T-helper 2 cell treated with Interferon-gamma antibody and Interleukin-4, amounts not matched to agents 5 μg/mL and 100 μg/mL, for 36 hours (primary cell): ENCODE measurements at regions not wholly inside any gene's neighbourhood (a gene's known extent, or its start where the extent isn't known, plus 50 kb on each side); places are given as distances from the start of the nearest gene placed in this dataset.
A peak's percentile ranks its signal among the peaks of the same experiment; 100 is the strongest.

Source experiments
- DNase-seq: peaks from one replicate; pipeline ENCODE4 v3.0.0; 2021; ENCODE audit warnings: low spot score
- H3K27ac Mint-ChIP-seq: one replicate; pipeline ENCODE4 v1.8.0; 2021; ENCODE audit warnings: mild to moderate bottlenecking, mixed read lengths
- H3K27me3 Mint-ChIP-seq: one replicate; pipeline ENCODE4 v1.8.0; 2021; ENCODE audit warnings: low read depth, mixed read lengths
- H3K36me3 Mint-ChIP-seq: one replicate; pipeline ENCODE4 v1.8.0; 2021; ENCODE audit warnings: low read depth, mixed read lengths
- H3K4me1 Mint-ChIP-seq: one replicate; pipeline ENCODE4 v1.8.0; 2021; ENCODE audit warnings: low read depth, mixed read lengths
- H3K4me3 Mint-ChIP-seq: one replicate; pipeline ENCODE4 v1.8.0; 2022; ENCODE audit warnings: mild to moderate bottlenecking, moderate library complexity, mixed read lengths
- H3K9me3 Mint-ChIP-seq: one replicate; pipeline ENCODE4 v1.8.0; 2021; ENCODE audit warnings: mixed read lengths

DNA sequence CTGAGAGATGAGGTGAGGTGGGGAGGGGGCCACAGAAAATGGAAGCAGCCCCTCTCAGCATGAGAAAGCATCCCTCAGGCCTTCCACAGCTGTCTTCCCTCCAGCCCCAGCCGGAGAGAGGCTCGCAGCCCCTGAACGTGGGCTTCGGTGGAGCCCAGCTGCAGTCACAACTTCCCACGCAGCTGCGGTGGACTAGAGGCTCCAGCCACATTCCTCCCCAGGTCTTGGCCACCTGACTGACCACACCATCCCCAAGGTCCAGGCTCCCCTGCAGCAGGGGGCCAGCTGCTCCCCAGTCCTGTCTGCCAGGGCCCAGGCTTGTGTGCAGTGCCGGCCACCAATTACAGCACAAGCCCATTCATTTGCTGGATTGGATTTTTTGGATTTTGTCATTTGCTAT, 212.3 kb upstream of the BCOR start:
- Mint-ChIP-seq H3K9me3 (no peaks in the 10 kb centered on the region), H3K27me3 (peaks cover 4% of the 10 kb centered on the region), H3K36me3 (no peaks in the 10 kb centered on the region), H3K4me3 (no peak overlapping the region), H3K4me1 (no peaks in the 10 kb centered on the region), H3K27ac (no peak overlapping the region)
- DNase-seq: no peak

DNA sequence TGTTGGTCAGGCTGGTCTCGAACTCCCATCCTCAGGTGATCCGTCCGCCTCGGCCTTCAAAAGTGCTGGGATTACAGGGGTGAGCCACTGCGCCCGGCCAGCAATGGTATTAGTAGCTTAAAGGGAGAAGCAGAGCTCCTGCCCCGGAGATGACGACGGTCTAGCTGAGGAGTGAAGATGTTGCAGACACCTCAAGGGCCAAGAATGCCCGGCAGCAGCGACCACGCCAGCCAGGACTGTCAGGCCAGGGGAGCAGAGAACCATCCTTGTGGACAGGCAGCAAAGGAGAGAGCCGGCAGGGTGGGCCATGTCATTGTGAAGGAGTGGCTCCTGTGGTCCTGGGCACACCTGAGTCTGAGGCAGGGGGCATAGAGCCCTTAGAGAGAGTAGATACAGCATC, 210.1 kb upstream of the BCOR start:
- peaks cover 7% of the 10 kb centered on the region for H3K4me1 Mint-ChIP-seq
- no peak for DNase-seq
- H3K27me3 Mint-ChIP-seq: peaks cover 4% of the 10 kb centered on the region
- H3K36me3 Mint-ChIP-seq: no peaks in the 10 kb centered on the region
- no peaks in the 10 kb centered on the region for H3K9me3 Mint-ChIP-seq
- H3K27ac Mint-ChIP-seq: no peak overlapping the region
- no peak overlapping the region for H3K4me3 Mint-ChIP-seq

DNA sequence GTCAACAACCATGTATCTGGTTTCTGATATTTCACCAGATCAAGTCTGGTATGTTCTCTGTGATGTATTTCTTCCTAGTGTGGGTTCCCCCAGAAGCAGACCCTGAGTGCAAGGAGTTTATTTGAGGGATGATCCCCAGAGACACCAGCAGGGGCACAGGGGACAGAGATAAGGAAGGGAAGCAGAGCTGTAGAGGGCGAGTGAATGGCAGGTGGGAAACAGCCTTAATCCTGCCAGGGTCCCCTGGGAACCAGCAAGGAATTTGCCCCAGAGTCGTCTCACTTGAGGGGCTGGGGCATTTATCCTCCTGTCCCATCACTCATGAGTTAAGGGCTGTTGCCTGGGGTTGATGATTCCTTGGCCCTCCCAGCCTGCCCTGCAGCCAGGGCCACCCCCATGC, 206.4 kb upstream of the BCOR start:
- Mint-ChIP-seq H3K9me3 (no peaks in the 10 kb centered on the region), H3K27me3 (peaks cover 4% of the 10 kb centered on the region), H3K27ac (no peak overlapping the region), H3K36me3 (no peaks in the 10 kb centered on the region), H3K4me3 (no peak overlapping the region), H3K4me1 (peaks cover 17% of the 10 kb centered on the region)
- no peak for DNase-seq

DNA sequence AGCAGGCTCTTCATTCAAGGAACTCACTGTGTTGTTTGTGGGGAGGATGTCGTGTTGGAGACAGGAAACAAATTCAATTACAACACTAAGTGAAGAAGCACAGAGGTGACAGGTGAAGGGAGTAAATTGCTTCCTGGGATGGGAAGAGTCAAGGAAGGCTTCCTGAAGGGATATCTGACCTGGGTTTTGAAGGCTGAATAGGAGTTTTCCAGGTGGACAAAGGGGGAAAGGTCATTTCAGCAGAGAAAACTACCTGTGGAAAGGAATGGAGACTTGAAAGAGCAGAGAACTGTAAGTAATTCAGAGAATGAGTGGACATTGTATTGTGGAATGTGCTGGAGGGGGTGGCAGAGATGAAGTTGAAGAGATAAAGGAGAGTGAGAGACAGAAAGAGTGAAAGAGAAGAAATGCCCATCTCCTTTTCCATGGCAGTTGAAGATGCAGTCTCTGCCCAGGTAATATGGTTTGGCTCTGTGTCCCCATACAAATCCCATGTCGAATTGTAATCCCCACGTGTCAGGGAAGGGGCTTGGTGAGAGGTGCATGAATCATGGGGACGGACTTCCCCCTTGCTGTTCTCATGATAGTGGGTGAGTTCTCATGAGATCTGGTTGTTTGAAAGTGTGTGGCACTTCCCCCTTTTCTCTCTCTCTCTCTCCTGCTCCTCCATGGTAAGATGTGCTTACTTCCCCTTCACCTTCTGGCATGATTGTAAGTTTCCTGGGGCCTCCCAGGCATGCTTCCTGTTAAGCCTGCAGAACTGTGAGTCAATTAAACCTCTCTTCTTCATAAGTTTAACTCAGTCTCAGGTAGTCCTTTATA, 205.7 kb upstream of the BCOR start:
- H3K4me3 Mint-ChIP-seq: no peak overlapping the region
- no peak overlapping the region for H3K27ac Mint-ChIP-seq
- H3K4me1 Mint-ChIP-seq: peaks cover 17% of the 10 kb centered on the region
- H3K27me3 Mint-ChIP-seq: peaks cover 4% of the 10 kb centered on the region
- DNase-seq: no peak
- no peaks in the 10 kb centered on the region for H3K9me3 Mint-ChIP-seq
- H3K36me3 Mint-ChIP-seq: no peaks in the 10 kb centered on the region

DNA sequence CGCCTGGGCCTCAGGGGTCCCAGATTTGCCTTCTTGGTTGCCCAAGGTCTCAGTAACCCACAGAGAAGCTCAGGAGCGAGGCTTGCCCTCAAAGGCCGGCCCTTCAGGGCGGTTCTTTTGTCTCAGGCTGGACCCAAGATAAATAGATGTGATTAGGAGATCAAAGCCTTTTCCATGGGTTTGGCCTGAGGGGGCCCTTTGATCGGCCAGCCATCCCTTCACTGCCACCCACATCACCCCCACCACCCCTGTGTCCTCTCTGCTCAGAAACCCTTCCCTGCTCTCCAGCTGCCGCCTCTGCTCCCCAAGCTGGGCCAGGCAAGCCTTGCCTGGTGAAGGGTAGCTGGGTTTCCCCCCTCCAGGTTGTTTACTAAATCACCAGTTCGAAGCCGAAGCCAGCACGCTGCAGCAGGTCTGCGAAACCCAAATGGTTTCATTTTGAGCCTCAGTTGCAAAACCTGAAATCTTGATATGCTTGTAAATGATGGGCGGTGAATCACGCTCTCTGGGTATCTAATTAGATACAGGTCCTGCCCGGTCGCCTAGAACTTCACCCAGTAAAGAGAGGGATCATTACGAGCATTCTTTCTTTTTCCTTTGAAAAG, 202.6 kb upstream of the BCOR start:
- Mint-ChIP-seq H3K27me3 (peaks cover 5% of the 10 kb centered on the region), H3K4me1 (peaks cover 17% of the 10 kb centered on the region), H3K27ac (no peak overlapping the region), H3K36me3 (no peaks in the 10 kb centered on the region), H3K4me3 (no peak overlapping the region), H3K9me3 (no peaks in the 10 kb centered on the region)
- DNase-seq: peak; percentile 27

DNA sequence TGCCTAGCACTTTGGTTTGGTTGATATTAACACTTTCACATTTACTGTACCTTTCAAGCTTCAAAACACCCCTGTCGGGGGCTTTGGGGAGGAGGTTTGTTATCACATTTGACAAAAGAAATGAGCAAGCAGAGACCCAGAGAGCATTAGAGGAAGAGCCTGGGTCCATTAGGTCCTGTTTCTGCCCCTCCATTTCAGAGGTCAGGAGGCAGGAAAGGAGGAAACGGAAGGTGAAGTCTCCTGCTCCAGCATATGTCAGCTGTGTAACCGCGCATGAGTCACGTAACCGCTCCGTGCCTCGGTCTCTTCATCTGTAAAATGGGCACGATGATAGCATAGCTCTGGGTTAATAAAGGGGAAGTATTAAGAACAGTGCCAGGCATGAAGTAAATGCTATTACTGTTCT, 201.9 kb upstream of the BCOR start:
- H3K4me1 Mint-ChIP-seq: peaks cover 17% of the 10 kb centered on the region
- H3K27me3 Mint-ChIP-seq: peaks cover 5% of the 10 kb centered on the region
- H3K9me3 Mint-ChIP-seq: no peaks in the 10 kb centered on the region
- no peak overlapping the region for H3K4me3 Mint-ChIP-seq
- DNase-seq: no peak
- H3K27ac Mint-ChIP-seq: peak overlapping the region; percentile 15
- H3K36me3 Mint-ChIP-seq: no peaks in the 10 kb centered on the region

DNA sequence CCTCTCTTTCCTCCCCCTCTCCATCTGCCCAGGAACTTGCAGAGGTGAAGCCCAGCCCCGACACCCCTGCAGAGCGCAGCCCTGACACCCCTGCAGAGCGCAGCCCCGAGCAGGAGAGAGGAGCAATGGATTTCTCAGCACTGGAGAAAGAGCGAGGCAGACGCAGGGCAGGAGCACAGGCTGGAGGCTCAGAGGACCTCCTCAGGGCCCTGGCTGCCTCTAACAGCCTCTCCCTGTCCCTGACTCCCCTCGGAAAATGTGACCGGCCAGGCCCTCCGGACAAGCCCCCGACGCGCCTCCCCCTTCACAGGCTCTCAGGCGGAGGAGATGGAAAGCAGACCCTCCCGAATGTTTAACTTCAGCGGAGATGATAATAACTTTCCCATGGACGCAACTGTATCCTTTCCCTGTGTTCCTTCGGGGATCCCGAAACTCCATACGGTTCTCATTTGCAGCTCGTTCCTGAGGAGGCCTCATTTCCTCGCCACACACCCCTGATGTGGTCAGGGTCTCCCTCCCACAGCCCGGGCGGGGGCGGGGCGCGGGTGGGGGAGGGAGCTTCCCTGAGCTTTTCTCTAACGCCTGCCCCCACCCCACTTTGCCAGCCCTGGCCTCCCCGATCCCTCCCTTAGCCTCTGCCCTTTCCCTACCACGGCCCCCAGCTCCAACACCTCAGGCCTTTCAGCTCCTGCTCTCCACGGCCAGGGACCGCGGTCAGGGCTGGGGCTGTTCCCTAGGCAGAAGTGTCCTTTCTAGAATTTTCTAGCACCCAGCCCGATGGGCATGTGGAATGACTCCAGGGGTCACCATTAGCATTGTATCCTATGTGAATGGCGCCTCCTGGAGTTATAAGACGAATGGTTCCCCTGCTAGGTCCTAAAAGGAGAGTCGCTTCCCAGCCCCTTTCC, 201.1 kb upstream of the BCOR start:
- H3K27ac Mint-ChIP-seq: no peak overlapping the region
- no peak overlapping the region for H3K4me3 Mint-ChIP-seq
- H3K27me3 Mint-ChIP-seq: peaks cover 5% of the 10 kb centered on the region
- no peaks in the 10 kb centered on the region for H3K9me3 Mint-ChIP-seq
- no peak for DNase-seq
- peaks cover 16% of the 10 kb centered on the region for H3K4me1 Mint-ChIP-seq
- no peaks in the 10 kb centered on the region for H3K36me3 Mint-ChIP-seq

DNA sequence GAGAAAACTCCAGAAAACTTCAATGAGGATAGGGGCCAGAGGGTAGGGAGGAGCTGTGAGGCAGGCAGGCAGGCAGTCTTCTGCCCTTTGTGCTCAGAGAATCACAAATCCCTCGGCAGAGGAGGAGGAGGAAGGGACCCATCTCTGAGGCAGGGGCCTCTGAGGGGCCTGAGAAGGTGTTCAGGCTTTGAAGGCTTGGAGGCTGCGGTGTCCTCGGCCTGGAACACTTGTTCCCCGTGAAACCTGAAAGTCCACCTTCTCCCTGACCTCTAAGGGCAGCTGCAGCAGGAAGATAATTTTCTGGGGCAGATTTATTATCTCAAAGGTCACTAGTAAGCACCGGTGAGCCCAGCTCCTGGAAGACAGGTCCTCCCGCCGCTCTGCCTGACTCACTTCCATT, 200.3 kb upstream of the BCOR start:
- no peak overlapping the region for H3K27ac Mint-ChIP-seq
- H3K27me3 Mint-ChIP-seq: peaks cover 5% of the 10 kb centered on the region
- H3K9me3 Mint-ChIP-seq: no peaks in the 10 kb centered on the region
- H3K4me1 Mint-ChIP-seq: peaks cover 10% of the 10 kb centered on the region
- H3K4me3 Mint-ChIP-seq: no peak overlapping the region
- H3K36me3 Mint-ChIP-seq: no peaks in the 10 kb centered on the region
- DNase-seq: no peak

DNA sequence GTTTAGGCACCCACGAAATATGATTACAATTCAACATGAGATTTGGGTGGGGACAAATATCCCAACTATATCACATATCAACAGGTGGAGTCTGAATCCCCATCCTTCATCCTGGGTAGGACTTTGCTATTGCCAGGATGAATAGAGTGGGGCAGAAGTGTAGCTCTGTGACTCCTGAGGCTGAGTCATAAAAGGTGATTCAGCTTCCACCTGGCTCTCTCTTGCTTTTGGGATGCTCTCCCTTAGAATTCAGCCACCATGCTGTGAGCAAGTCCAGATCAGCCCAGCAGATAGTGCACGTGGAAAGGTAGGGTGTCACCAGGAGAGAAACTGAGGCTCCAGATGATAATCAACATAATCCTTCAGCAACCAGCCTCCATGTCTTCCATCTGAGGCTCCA, 193.8 kb upstream of the BCOR start:
- no peaks in the 10 kb centered on the region for H3K4me1 Mint-ChIP-seq
- H3K4me3 Mint-ChIP-seq: no peak overlapping the region
- H3K36me3 Mint-ChIP-seq: no peaks in the 10 kb centered on the region
- H3K27ac Mint-ChIP-seq: no peak overlapping the region
- peaks cover 12% of the 10 kb centered on the region for H3K27me3 Mint-ChIP-seq
- DNase-seq: no peak
- peaks cover 4% of the 10 kb centered on the region for H3K9me3 Mint-ChIP-seq

DNA sequence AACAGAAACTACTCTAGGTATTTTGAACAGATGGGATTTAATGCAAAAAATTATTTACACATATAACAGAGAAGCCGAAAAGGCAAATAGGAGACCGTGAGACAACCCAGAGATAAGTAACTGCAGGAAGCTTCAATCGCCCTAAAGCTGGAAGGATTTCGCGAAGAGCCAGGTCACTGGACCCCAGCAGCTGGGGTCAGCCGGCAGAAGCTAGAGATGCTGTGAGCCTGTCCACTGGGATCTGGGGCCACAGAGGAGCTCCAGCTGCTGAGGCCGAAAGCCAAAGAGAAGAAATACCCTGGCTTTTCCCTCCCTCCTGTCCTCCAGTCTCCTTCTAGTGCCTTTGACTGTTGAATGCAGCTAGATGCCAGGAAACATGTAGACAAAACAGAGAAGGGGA, 192.8 kb upstream of the BCOR start:
- Mint-ChIP-seq H3K4me3 (no peak overlapping the region), H3K4me1 (no peaks in the 10 kb centered on the region), H3K27ac (no peak overlapping the region), H3K36me3 (no peaks in the 10 kb centered on the region), H3K27me3 (peaks cover 7% of the 10 kb centered on the region), H3K9me3 (peaks cover 4% of the 10 kb centered on the region)
- no peak for DNase-seq

DNA sequence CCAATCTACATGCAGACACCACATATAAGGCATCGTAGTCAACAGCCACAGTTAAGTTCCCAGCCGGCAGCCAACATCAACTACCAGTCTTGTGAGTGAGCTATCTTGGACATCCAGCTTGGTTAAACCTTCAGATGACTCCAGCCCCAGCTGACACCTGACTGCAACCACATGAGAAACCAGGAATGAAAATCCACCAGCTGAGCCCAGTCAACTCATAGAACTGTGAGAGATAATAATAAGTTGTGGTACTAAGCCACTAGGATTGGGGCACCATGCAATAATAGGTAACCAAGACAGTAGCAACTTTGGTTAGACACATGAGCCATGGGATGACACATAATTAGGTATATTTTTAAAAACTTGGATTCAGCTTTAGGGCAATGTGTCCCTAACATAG, 188.1 kb upstream of the BCOR start:
- Mint-ChIP-seq H3K9me3 (peaks cover 8% of the 10 kb centered on the region), H3K27ac (no peak overlapping the region), H3K4me3 (no peak overlapping the region), H3K36me3 (no peaks in the 10 kb centered on the region), H3K27me3 (peaks cover 9% of the 10 kb centered on the region), H3K4me1 (peaks cover 12% of the 10 kb centered on the region)
- no peak for DNase-seq

DNA sequence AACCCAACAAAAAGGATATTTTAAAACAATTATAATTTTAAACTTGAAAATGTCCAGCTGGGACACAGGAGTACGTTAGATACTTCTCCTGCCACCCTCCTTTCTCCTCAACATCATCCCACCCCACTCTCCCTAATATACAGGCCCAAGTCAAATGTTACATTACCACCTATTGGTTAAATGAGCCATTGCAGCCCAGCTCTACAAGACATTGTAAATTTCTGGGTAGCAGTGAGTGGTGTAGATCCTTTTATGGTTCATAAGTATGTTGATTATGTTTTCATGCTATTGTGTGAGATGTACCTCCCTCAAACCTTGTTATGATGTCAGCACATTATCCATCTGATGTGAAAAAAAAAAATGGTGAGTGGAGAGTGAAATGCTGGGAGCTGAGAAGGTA, 187.1 kb upstream of the BCOR start:
- DNase-seq: no peak
- peaks cover 5% of the 10 kb centered on the region for H3K9me3 Mint-ChIP-seq
- peaks cover 13% of the 10 kb centered on the region for H3K4me1 Mint-ChIP-seq
- no peaks in the 10 kb centered on the region for H3K36me3 Mint-ChIP-seq
- H3K27ac Mint-ChIP-seq: no peak overlapping the region
- H3K4me3 Mint-ChIP-seq: no peak overlapping the region
- H3K27me3 Mint-ChIP-seq: peaks cover 9% of the 10 kb centered on the region

DNA sequence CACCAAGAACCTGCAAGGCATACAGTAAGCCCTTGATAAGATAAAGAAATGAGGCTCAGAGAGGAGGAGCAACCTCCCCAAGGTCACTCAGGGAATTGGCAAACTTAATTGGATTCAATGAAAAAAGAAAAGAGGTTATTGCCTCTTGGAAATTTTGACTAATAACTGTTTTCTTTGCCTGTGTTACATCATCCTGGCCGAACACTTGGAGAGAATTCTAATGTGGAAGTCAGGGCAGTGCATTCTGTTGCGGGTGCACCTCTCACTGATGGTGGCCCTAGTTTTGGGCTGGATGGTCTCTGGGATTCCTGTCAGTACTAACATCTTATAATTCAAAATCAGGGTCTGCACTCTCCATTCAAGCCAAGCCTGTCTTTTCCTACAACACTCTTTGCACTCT, 186.2 kb upstream of the BCOR start:
- peaks cover 5% of the 10 kb centered on the region for H3K9me3 Mint-ChIP-seq
- H3K27me3 Mint-ChIP-seq: peaks cover 8% of the 10 kb centered on the region
- H3K4me1 Mint-ChIP-seq: peaks cover 21% of the 10 kb centered on the region
- H3K4me3 Mint-ChIP-seq: no peak overlapping the region
- no peak for DNase-seq
- no peak overlapping the region for H3K27ac Mint-ChIP-seq
- no peaks in the 10 kb centered on the region for H3K36me3 Mint-ChIP-seq
